Common myeloid progenitor, CD34-positive (primary cell): ENCODE measurements at regions not wholly inside any gene's neighbourhood (a gene's known extent, or its start where the extent isn't known, plus 50 kb on each side); places are given as distances from the start of the nearest gene placed in this dataset.

Experiments used
- CTCF ChIA-PET: fragments of 350-600 bp; sonication (Branson Sonifier 250); formaldehyde crosslinking; loops from one replicate; lab custom pipeline; 2021; ENCODE audit warnings: antibody characterized with exemption; lab: Charles Lee
- POLR2A ChIA-PET: fragments of 350-600 bp; sonication (Branson Sonifier 250); formaldehyde crosslinking; loops from one replicate; lab custom pipeline; 2021; ENCODE audit warnings: antibody characterized with exemption; lab: Charles Lee
- DNase-seq, 3 donors: peaks; one replicate each; pipeline versions ENCODE4 v3.0.0 to v3.0.0-alpha.2; 2013
- H3K27ac ChIP-seq, 2 experiments: 1 replicate in 1 of 2; 2 replicates in 1 of 2; pipeline ENCODE4 v1.7.0; 2013; ENCODE audit warnings: inconsistent platforms in 2 of 2, low read length in 2 of 2, mild to moderate bottlenecking in 2 of 2, low read depth in 1 of 2, moderate library complexity in 1 of 2; ENCODE audit not compliant: severe bottlenecking in 2 of 2, insufficient read depth in 1 of 2, poor library complexity in 1 of 2
- H3K27me3 ChIP-seq, 5 experiments: replicated peaks in 2 of 5; 1 replicate in 3 of 5; 2 replicates in 2 of 5; pipeline versions ENCODE4 v1.6.1 to v1.7.0; 2013; ENCODE audit warnings: low read length in 4 of 5, mild to moderate bottlenecking in 2 of 5, moderate library complexity in 2 of 5, inconsistent platforms in 1 of 5; ENCODE audit not compliant: insufficient read depth in 5 of 5, control insufficient read depth in 4 of 5
- H3K36me3 ChIP-seq, 4 experiments: 1 replicate in 2 of 4; 2 replicates in 2 of 4; pipeline versions ENCODE4 v1.6.1 to v1.7.0; 2013; ENCODE audit warnings: low read length in 3 of 4, control low read depth in 1 of 4, mild to moderate bottlenecking in 1 of 4; ENCODE audit not compliant: control insufficient read depth in 4 of 4, insufficient read depth in 4 of 4
- H3K4me1 ChIP-seq, 4 experiments: 1 replicate in 3 of 4; 2 replicates in 1 of 4; pipeline versions ENCODE4 v1.6.1 to v1.7.1; 2013; ENCODE audit warnings: low read length in 3 of 4, mild to moderate bottlenecking in 3 of 4, control low read depth in 1 of 4, inconsistent platforms in 1 of 4, moderate library complexity in 1 of 4; ENCODE audit not compliant: control insufficient read depth in 4 of 4, insufficient read depth in 4 of 4; ENCODE audit errors: control extremely low read depth in 1 of 4
- H3K4me3 ChIP-seq, 7 experiments: 1 replicate in 4 of 7; 2 replicates in 3 of 7; pipeline versions ENCODE4 v1.5.1 to v1.7.0; 2013; ENCODE audit warnings: mild to moderate bottlenecking in 7 of 7, low read length in 6 of 7, moderate library complexity in 6 of 7, inconsistent platforms in 2 of 7, low read depth in 2 of 7, control low read depth in 1 of 7; ENCODE audit not compliant: insufficient read depth in 4 of 7, control insufficient read depth in 1 of 7; ENCODE audit errors: extremely low read depth in 1 of 7
- H3K9me3 ChIP-seq, 5 experiments: 1 replicate in 4 of 5; 2 replicates in 1 of 5; pipeline versions ENCODE4 v1.6.1 to v1.7.1; 2013; ENCODE audit warnings: low read length in 4 of 5, mild to moderate bottlenecking in 2 of 5, inconsistent platforms in 1 of 5, low read depth in 1 of 5, moderate library complexity in 1 of 5; ENCODE audit not compliant: control insufficient read depth in 4 of 5, insufficient read depth in 2 of 5; ENCODE audit errors: control extremely low read depth in 1 of 5
- WGBS: methylation state at CpG from one replicate; pipeline ENCODE4 v1.1.5; 2013; ENCODE audit not compliant: insufficient coverage; 5-methylcytosine and 5-hydroxymethylcytosine counted together

- no peaks in the 10 kb centered on the region for H3K36me3 ChIP-seq
- ChIA-PET CTCF (no interaction called here), POLR2A (no interaction called here)
- no peak for DNase-seq
- H3K9me3 ChIP-seq: no peaks in the 10 kb centered on the region
- peaks cover 0 to 25% (median 9%) of the 10 kb centered on the region in 5 experiments for H3K27me3 ChIP-seq
- H3K27ac ChIP-seq: no peak overlapping the region
- 99% methylated on average over 10 of the region's 11 CpGs for WGBS
- no peaks in the 10 kb centered on the region for H3K4me1 ChIP-seq
- no peak overlapping the region for H3K4me3 ChIP-seq
These were observed 96.5 kb upstream of the WNT4 start for GRCh38 chr1:22239378-22239777.

GRCh38 chr1:22241250-22241649, 98.4 kb upstream of the WNT4 start:
- Histone ChIP-seq H3K9me3 (no peaks in the 10 kb centered on the region), H3K36me3 (no peaks in the 10 kb centered on the region), H3K4me1 (no peaks in the 10 kb centered on the region), H3K27me3 (peaks cover 0 to 15% (median 6%) of the 10 kb centered on the region in 5 experiments), H3K27ac (no peak overlapping the region), H3K4me3 (no peak overlapping the region)
- no CpG with 5 or more reads among the region's 3 CpGs for WGBS
- no peak for DNase-seq
- POLR2A ChIA-PET: no interaction called here
- CTCF ChIA-PET: no interaction called here

- H3K27ac ChIP-seq: no peak overlapping the region
- 100% methylated on average over 6 of the region's 9 CpGs for WGBS
- H3K36me3 ChIP-seq: no peaks in the 10 kb centered on the region
- DNase-seq: no peak
- ChIA-PET POLR2A (no interaction called here), CTCF (no interaction called here)
- no peak overlapping the region for H3K4me3 ChIP-seq
- peaks cover 0 to 14% (median 6%) of the 10 kb centered on the region in 5 experiments for H3K27me3 ChIP-seq
- H3K4me1 ChIP-seq: no peaks in the 10 kb centered on the region
- H3K9me3 ChIP-seq: no peaks in the 10 kb centered on the region
These were observed 98.9 kb upstream of the WNT4 start for GRCh38 chr1:22241811-22242210.

- no peak overlapping the region for H3K27ac ChIP-seq
- ChIA-PET POLR2A (no interaction called here), CTCF (no interaction called here)
- H3K4me1 ChIP-seq: no peaks in the 10 kb centered on the region
- H3K9me3 ChIP-seq: no peaks in the 10 kb centered on the region
- H3K27me3 ChIP-seq: peaks cover 0 to 31% (median 8%) of the 10 kb centered on the region in 5 experiments
- H3K36me3 ChIP-seq: no peaks in the 10 kb centered on the region
- no peak overlapping the region for H3K4me3 ChIP-seq
- DNase-seq: no peak
- WGBS: 89% methylated on average over 8 of the region's 9 CpGs
These were observed 102.3 kb upstream of the WNT4 start for GRCh38 chr1:22245100-22245650.

- no peaks in the 10 kb centered on the region for H3K36me3 ChIP-seq
- no peak for DNase-seq
- H3K4me1 ChIP-seq: no peaks in the 10 kb centered on the region
- WGBS: 86% methylated on average over 7 of the region's 8 CpGs
- ChIA-PET POLR2A (no interaction called here), CTCF (no interaction called here)
- no peak overlapping the region for H3K27ac ChIP-seq
- H3K4me3 ChIP-seq: no peak overlapping the region
- peaks cover 0 to 33% (median 8%) of the 10 kb centered on the region in 5 experiments for H3K27me3 ChIP-seq
- H3K9me3 ChIP-seq: no peaks in the 10 kb centered on the region
These were observed 102.8 kb upstream of the WNT4 start for GRCh38 chr1:22245726-22246125.

- ChIA-PET POLR2A (no interaction called here), CTCF (no interaction called here)
- no peak overlapping the region for H3K27ac ChIP-seq
- no peaks in the 10 kb centered on the region for H3K4me1 ChIP-seq
- H3K36me3 ChIP-seq: no peaks in the 10 kb centered on the region
- DNase-seq: no peak
- no peak overlapping the region for H3K4me3 ChIP-seq
- WGBS: 88% methylated on average over 3 of the region's 3 CpGs
- H3K9me3 ChIP-seq: no peaks in the 10 kb centered on the region
- peaks cover 0 to 45% (median 6%) of the 10 kb centered on the region in 5 experiments for H3K27me3 ChIP-seq
These were observed 104.0 kb upstream of the WNT4 start for GRCh38 chr1:22246755-22247480.

GRCh38 chr1:22247527-22248245, 104.8 kb upstream of the WNT4 start:
- 73% methylated on average over 16 of the region's 18 CpGs for WGBS
- DNase-seq: no peak
- no peaks in the 10 kb centered on the region for H3K36me3 ChIP-seq
- ChIA-PET POLR2A (no interaction called here), CTCF (no interaction called here)
- H3K4me3 ChIP-seq: no peak overlapping the region
- no peaks in the 10 kb centered on the region for H3K9me3 ChIP-seq
- H3K27ac ChIP-seq: no peak overlapping the region
- H3K4me1 ChIP-seq: peaks cover 0 to 4% (median 0%) of the 10 kb centered on the region in 4 experiments
- H3K27me3 ChIP-seq: peaks cover 2 to 50% (median 6%) of the 10 kb centered on the region in 5 experiments
